GM21423 (cell line): ENCODE measurements at regions not wholly inside any gene's neighbourhood (a gene's known extent, or its start where the extent isn't known, plus 50 kb on each side); places are given as distances from the start of the nearest gene placed in this dataset.

ENCODE experiments used
- ATAC-seq: cut with Tn5 transposase; IDR thresholded peaks from one replicate; pipeline ENCODE4 v1.9.1; 2021; ENCODE audit warnings: mild to moderate bottlenecking, moderate library complexity; ENCODE audit not compliant: unreplicated experiment

- ATAC-seq, result peak; percentile 53
Measured at GRCh38 chr5:35478856-35479682, 138.6 kb upstream of the SPEF2 start.

- ATAC-seq, result no peak
Measured at GRCh38 chr5:35477911-35478310, 139.8 kb upstream of the SPEF2 start.

GRCh38 chr5:35477321-35477720, 140.3 kb upstream of the SPEF2 start:
- ATAC-seq, result no peak

- no peak for ATAC-seq
Measured at GRCh38 chr5:35476797-35477196, 140.9 kb upstream of the SPEF2 start.

GRCh38 chr5:35476036-35476435, 141.6 kb upstream of the SPEF2 start:
- ATAC-seq, result no peak

- ATAC-seq, result no peak
Measured at GRCh38 chr5:35473589-35473988, 144.1 kb upstream of the SPEF2 start.

- no peak for ATAC-seq
Measured at GRCh38 chr5:35470866-35471265, 146.8 kb upstream of the SPEF2 start.

- ATAC-seq, result no peak
Measured at GRCh38 chr5:35468811-35469210, 148.9 kb upstream of the SPEF2 start.

- no peak for ATAC-seq
Measured at GRCh38 chr5:35466746-35467145, 150.9 kb upstream of the SPEF2 start.

GRCh38 chr5:35464757-35465156, 152.9 kb upstream of the SPEF2 start:
- ATAC-seq, result no peak

- ATAC-seq, result no peak
Measured at GRCh38 chr5:35461530-35461929, 156.1 kb upstream of the SPEF2 start.

- no peak for ATAC-seq
Measured at GRCh38 chr5:35458824-35459207, 158.8 kb upstream of the SPEF2 start.

- ATAC-seq, result no peak
Measured at GRCh38 chr5:35457912-35458823, 159.5 kb upstream of the SPEF2 start.

- ATAC-seq, result no peak
Measured at GRCh38 chr5:35456506-35456905, 161.2 kb upstream of the SPEF2 start.

GRCh38 chr5:35454011-35454525, 163.6 kb upstream of the SPEF2 start:
- ATAC-seq, result no peak

- ATAC-seq, result no peak
Measured at GRCh38 chr5:35443803-35444595, 173.7 kb upstream of the SPEF2 start.

- no peak for ATAC-seq
Measured at GRCh38 chr5:35442885-35443639, 174.6 kb upstream of the SPEF2 start.

GRCh38 chr5:35440409-35440808, 177.3 kb upstream of the SPEF2 start:
- no peak for ATAC-seq

- no peak for ATAC-seq
Measured at GRCh38 chr5:35438786-35439185, 178.9 kb upstream of the SPEF2 start.

- ATAC-seq, result no peak
Measured at GRCh38 chr5:35438288-35438687, 179.4 kb upstream of the SPEF2 start.
